GM23338 (cell line): ENCODE measurements at regions not wholly inside any gene's neighbourhood (a gene's known extent, or its start where the extent isn't known, plus 50 kb on each side); places are given as distances from the start of the nearest gene placed in this dataset.

Experiments
- ATAC-seq: fragments of 200-7000 bp; cut with Tn5 transposase; 3 replicates; pipeline ENCODE4 v1.9.1; 2020
- DNase-seq: peaks from one replicate; pipeline ENCODE4 v3.0.0-alpha.2; 2015; ENCODE audit warnings: low spot score
- H2AFZ ChIP-seq: fragments of 200-600 bp; sonication (generic); 2 replicates; pipeline ENCODE4 v1.8.0; 2016; ENCODE audit warnings: antibody characterized with exemption, mild to moderate bottlenecking, moderate library complexity
- H3F3A ChIP-seq: fragments of 200-600 bp; sonication (generic); replicated peaks from 2 replicates; pipeline ENCODE4 v1.8.0; 2017; ENCODE audit warnings: antibody characterized with exemption, mixed run types, low read depth
- H3K27ac ChIP-seq: fragments of 200-600 bp; sonication (generic); 2 replicates; pipeline ENCODE4 v1.6.1; 2016; ENCODE audit warnings: low read depth
- H3K27me3 ChIP-seq: fragments of 200-600 bp; sonication (generic); 2 replicates; pipeline ENCODE4 v1.8.0; 2016; ENCODE audit warnings: mild to moderate bottlenecking, mixed run types, moderate library complexity; ENCODE audit not compliant: insufficient read depth
- H3K36me3 ChIP-seq: fragments of 200-600 bp; sonication (generic); 2 replicates; pipeline ENCODE4 v1.8.0; 2016; ENCODE audit warnings: mild to moderate bottlenecking; ENCODE audit not compliant: insufficient read depth
- H3K4me1 ChIP-seq: fragments of 200-600 bp; sonication (generic); 2 replicates; pipeline ENCODE4 v1.8.0; 2016; ENCODE audit warnings: mild to moderate bottlenecking, moderate library complexity; ENCODE audit not compliant: insufficient read depth
- H3K4me2 ChIP-seq: fragments of 200-600 bp; sonication (generic); 2 replicates; pipeline ENCODE4 v1.7.1; 2017; ENCODE audit warnings: mixed run types
- H3K4me3 ChIP-seq: fragments of 200-600 bp; sonication (generic); 2 replicates; pipeline ENCODE4 v1.6.1; 2016; ENCODE audit warnings: mixed run types
- H3K79me2 ChIP-seq: fragments of 200-600 bp; sonication (generic); replicated peaks from 2 replicates; pipeline ENCODE4 v1.8.0; 2017; ENCODE audit warnings: mild to moderate bottlenecking; ENCODE audit not compliant: insufficient read depth
- H3K9me2 ChIP-seq: fragments of 200-600 bp; sonication (generic); 2 replicates; pipeline ENCODE4 v1.8.0; 2017; ENCODE audit not compliant: insufficient read depth
- H4K20me1 ChIP-seq: fragments of 200-600 bp; sonication (generic); replicated peaks from 2 replicates; pipeline ENCODE4 v1.8.0; 2017; ENCODE audit warnings: mild to moderate bottlenecking; ENCODE audit not compliant: insufficient read depth
- H3K27ac Mint-ChIP-seq: 2 replicates; pipeline ENCODE4 v1.8.0; 2020; ENCODE audit warnings: inconsistent platforms, mild to moderate bottlenecking, moderate library complexity, mixed read lengths
- H3K27me3 Mint-ChIP-seq: 3 replicates; pipeline ENCODE4 v1.8.0; 2022; ENCODE audit warnings: low read depth, mild to moderate bottlenecking, moderate library complexity, mixed read lengths, inconsistent platforms; ENCODE audit not compliant: insufficient read depth, poor library complexity
- H3K36me3 Mint-ChIP-seq: 3 replicates; pipeline ENCODE4 v1.8.0; 2021; ENCODE audit warnings: low read depth, mild to moderate bottlenecking, inconsistent platforms, moderate library complexity, mixed read lengths
- H3K4me1 Mint-ChIP-seq: 3 replicates; pipeline ENCODE4 v1.8.0; 2020; ENCODE audit warnings: mild to moderate bottlenecking, inconsistent platforms, mixed read lengths
- H3K4me3 Mint-ChIP-seq: 3 replicates; pipeline ENCODE4 v1.8.0; 2021; ENCODE audit warnings: moderate library complexity, mild to moderate bottlenecking, inconsistent platforms, mixed read lengths
- H3K9me3 Mint-ChIP-seq: 3 replicates; pipeline ENCODE4 v1.8.0; 2020; ENCODE audit warnings: moderate library complexity, mild to moderate bottlenecking, inconsistent platforms, mixed read lengths
- CREB1 ChIP-seq: fragments of 250-450 bp; sonication (Bioruptor Pico); IDR thresholded peaks from 2 replicates; pipeline ENCODE4 v1.5.0; 2020; ENCODE audit warnings: low read depth, mild to moderate bottlenecking, moderate library complexity
- ETS1 ChIP-seq: IDR thresholded peaks from 2 replicates; pipeline ENCODE4 v1.6.1; 2016; ENCODE audit warnings: antibody characterized with exemption
- EZH2 ChIP-seq: fragments of 200-600 bp; sonication (generic); IDR thresholded peaks from one replicate; pipeline ENCODE4 v1.8.0; 2017; ENCODE audit warnings: antibody characterized with exemption, mild to moderate bottlenecking, low read depth; ENCODE audit not compliant: unreplicated experiment
- EZH2phosphoT487 ChIP-seq: fragments of 200-600 bp; sonication (generic); IDR thresholded peaks from one replicate; pipeline ENCODE4 v1.8.1; 2018; ENCODE audit warnings: antibody characterized with exemption; ENCODE audit not compliant: unreplicated experiment
- JUNB ChIP-seq: IDR thresholded peaks from one replicate; pipeline ENCODE4 v1.6.1; 2016; ENCODE audit warnings: antibody characterized with exemption; ENCODE audit not compliant: unreplicated experiment
- NANOG ChIP-seq: IDR thresholded peaks from 2 replicates; pipeline ENCODE4 v1.6.1; 2016; ENCODE audit warnings: antibody characterized with exemption, borderline replicate concordance
- POLR2AphosphoS5 ChIP-seq: IDR thresholded peaks from 2 replicates; pipeline ENCODE4 v1.6.1; 2016; ENCODE audit warnings: antibody characterized with exemption, low read depth
- REST ChIP-seq: IDR thresholded peaks from one replicate; pipeline ENCODE4 v1.6.1; 2018; ENCODE audit warnings: antibody characterized with exemption; ENCODE audit not compliant: unreplicated experiment
- STAT1 ChIP-seq: IDR thresholded peaks from one replicate; pipeline ENCODE4 v1.6.1; 2016; ENCODE audit warnings: antibody characterized with exemption; ENCODE audit not compliant: unreplicated experiment
- ZNF114 ChIP-seq: fragments of 250-450 bp; sonication (Bioruptor Pico); IDR thresholded peaks from 2 replicates; pipeline ENCODE4 v1.5.0; 2020; ENCODE audit warnings: mild to moderate bottlenecking, moderate library complexity
- ZNF331 ChIP-seq: fragments of 250-450 bp; sonication (Bioruptor Pico); IDR thresholded peaks from 2 replicates; pipeline ENCODE4 v1.5.0; 2020; ENCODE audit warnings: low read depth, mild to moderate bottlenecking, moderate library complexity
- ZNF462 ChIP-seq: fragments of 250-450 bp; sonication (Bioruptor Pico); IDR thresholded peaks from 2 replicates; pipeline ENCODE4 v1.5.0; 2020; ENCODE audit warnings: mild to moderate bottlenecking, moderate library complexity

GRCh38 chr13:72074663-72075062, 207.7 kb upstream of the DACH1 start:
- TF ChIP-seq CREB1 (CRISPR knock-in tag) = no peak
- TF ChIP-seq EZH2phosphoT487 = no peak
- no peak for TF ChIP-seq STAT1
- TF ChIP-seq ZNF331 (CRISPR knock-in tag) = no peak
- TF ChIP-seq REST = no peak
- no peak for TF ChIP-seq EZH2
- TF ChIP-seq ETS1 = no peak
- no peak for TF ChIP-seq ZNF462 (CRISPR knock-in tag)
- TF ChIP-seq ZNF114 = no peak
- TF ChIP-seq NANOG = no peak
- TF ChIP-seq JUNB = no peak
- no peak for TF ChIP-seq POLR2AphosphoS5
- Histone ChIP-seq H3K9me2 (no peaks in the 10 kb centered on the region), H4K20me1 (no peaks in the 10 kb centered on the region), H3K27ac (no peak overlapping the region), H3K79me2 (no peaks in the 10 kb centered on the region), H3K4me3 (no peak overlapping the region), H2AFZ (peak overlapping the region; percentile 34; the same call in 1 of the 2 replicates), H3K27me3 (no peaks in the 10 kb centered on the region), H3K4me2 (no peak overlapping the region), H3F3A (no peaks in the 10 kb centered on the region), H3K4me1 (no peaks in the 10 kb centered on the region), H3K36me3 (no peaks in the 10 kb centered on the region)
- H3K27ac Mint-ChIP-seq = no peak overlapping the region
- no peaks in the 10 kb centered on the region for H3K4me1 Mint-ChIP-seq
- H3K27me3 Mint-ChIP-seq = no peaks in the 10 kb centered on the region
- H3K4me3 Mint-ChIP-seq = no peak overlapping the region
- no peak for DNase-seq
- no peaks in the 10 kb centered on the region for H3K9me3 Mint-ChIP-seq
- ATAC-seq = no peak
- H3K36me3 Mint-ChIP-seq = no peaks in the 10 kb centered on the region
